Cardiac muscle cell (in vitro differentiated cells and primary cell): ENCODE measurements at regions not wholly inside any gene's neighbourhood (a gene's known extent, or its start where the extent isn't known, plus 50 kb on each side); places are given as distances from the start of the nearest gene placed in this dataset.
"Not testable (repeated sequence)": the region's sequence is repeated elsewhere in the genome, so short reads cannot be mapped to it uniquely, and the experiment has no call there.

Experiments used
- DNase-seq, 2 donors: peaks; one replicate each; pipeline versions ENCODE4 v3.0.0 to v3.0.0-alpha.2; 2010 to 2017; ENCODE audit warnings: low read depth in 1 of 2, low spot score in 1 of 2
- H3K27ac ChIP-seq: fragments of 200-600 bp; sonication (generic); 2 replicates; pipeline ENCODE4 v1.5.1; 2016
- H3K27me3 ChIP-seq: fragments of 200-600 bp; sonication (generic); 2 replicates; pipeline ENCODE4 v1.6.0; 2016; ENCODE audit warnings: control low read depth
- H3K36me3 ChIP-seq: fragments of 200-600 bp; sonication (generic); 2 replicates; pipeline ENCODE4 v1.5.1; 2016; ENCODE audit warnings: control low read depth
- H3K4me1 ChIP-seq: fragments of 200-600 bp; sonication (generic); 2 replicates; pipeline ENCODE4 v1.8.1; 2017; ENCODE audit warnings: low read depth, mild to moderate bottlenecking, mixed run types
- H3K4me3 ChIP-seq: fragments of 200-600 bp; sonication (generic); 2 replicates; pipeline ENCODE4 v1.5.1; 2016; ENCODE audit warnings: mild to moderate bottlenecking
- H3K9me3 ChIP-seq: fragments of 200-600 bp; sonication (generic); 2 replicates; pipeline ENCODE4 v1.5.1; 2017; ENCODE audit warnings: low read depth, mild to moderate bottlenecking, control low read depth
- TF ChIP-seq, protein P1 (sequence below): IDR thresholded peaks from 2 replicates; pipeline ENCODE4 v1.5.1; 2012; ENCODE audit warnings: low read depth, mild to moderate bottlenecking, low read length

DNA sequence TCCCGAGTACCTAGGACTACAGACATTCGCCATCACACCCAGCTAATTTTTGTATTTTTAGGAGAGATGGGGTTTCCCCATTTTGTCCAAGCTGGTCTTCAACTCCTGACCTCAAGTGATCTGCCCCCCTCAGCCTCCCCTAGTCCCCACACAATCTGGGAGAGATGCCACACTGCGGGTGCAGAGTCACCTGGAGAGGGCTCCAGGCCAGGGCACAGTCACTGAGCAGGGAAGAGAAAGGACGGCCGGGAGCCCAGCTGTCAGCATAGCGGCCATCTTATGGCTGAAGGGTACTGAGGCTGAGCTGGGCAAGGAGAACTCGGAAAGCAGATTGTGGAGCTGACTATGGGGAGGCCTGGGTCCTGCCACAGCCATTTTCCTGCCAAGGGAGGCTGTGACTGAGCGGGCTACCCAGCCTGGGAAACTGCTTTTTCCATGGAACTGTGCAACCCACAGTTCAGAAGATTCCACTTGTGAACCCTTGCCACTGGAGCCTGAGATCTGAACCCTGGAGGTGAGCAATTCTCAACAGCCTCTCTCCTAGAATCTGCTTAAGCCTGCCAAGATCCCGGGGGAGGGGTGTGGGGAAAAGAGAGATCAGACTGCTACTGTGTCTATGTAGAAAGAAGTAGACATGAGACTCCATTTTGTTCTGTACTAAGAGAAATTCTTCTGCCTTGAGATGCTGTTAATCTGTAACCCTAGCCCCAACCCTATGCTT lies 109.2 kb downstream of the ZNF486 start:
- Histone ChIP-seq H3K4me3 (no peak overlapping the region), H3K27ac (no peak overlapping the region)
- no peak for DNase-seq

DNA sequence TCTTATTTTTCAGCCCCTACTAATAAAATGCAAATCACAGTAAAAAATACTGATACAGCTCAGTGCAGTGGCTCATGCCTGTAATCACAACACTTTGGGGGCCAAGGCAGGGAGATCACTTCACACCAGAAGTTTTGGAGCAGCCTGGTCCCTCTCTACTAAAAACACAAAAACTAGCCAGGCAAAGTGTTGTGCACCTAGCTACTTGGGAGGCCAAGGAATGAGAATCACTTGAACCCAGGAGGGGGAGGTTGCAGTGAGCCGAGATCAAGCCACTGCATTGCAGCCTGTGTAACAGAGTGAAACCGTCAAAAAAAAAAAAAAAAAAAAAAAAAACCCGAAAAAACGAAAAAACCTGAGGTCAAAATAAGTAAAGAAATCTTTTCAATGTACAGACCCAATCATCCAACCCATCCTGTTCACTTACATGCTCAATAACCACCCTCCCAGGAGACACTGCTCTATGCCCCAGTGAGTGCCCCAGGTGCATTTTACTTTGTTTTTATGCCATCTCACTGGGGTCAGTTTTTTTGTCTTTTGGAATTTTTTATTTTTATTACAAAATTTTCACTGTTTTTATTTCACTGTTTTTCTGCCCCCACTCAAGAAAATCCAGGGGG lies 107.0 kb downstream of the ZNF486 start:
- TF ChIP-seq, protein P1, sequence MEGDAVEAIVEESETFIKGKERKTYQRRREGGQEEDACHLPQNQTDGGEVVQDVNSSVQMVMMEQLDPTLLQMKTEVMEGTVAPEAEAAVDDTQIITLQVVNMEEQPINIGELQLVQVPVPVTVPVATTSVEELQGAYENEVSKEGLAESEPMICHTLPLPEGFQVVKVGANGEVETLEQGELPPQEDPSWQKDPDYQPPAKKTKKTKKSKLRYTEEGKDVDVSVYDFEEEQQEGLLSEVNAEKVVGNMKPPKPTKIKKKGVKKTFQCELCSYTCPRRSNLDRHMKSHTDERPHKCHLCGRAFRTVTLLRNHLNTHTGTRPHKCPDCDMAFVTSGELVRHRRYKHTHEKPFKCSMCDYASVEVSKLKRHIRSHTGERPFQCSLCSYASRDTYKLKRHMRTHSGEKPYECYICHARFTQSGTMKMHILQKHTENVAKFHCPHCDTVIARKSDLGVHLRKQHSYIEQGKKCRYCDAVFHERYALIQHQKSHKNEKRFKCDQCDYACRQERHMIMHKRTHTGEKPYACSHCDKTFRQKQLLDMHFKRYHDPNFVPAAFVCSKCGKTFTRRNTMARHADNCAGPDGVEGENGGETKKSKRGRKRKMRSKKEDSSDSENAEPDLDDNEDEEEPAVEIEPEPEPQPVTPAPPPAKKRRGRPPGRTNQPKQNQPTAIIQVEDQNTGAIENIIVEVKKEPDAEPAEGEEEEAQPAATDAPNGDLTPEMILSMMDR, result no peak
- no peaks in the 10 kb centered on the region for H3K27me3 ChIP-seq

More for the DNA sequence above, 109.2 kb downstream of the ZNF486 start:
- TF ChIP-seq, protein P1, result no peak
- Histone ChIP-seq H3K9me3 (no peaks in the 10 kb centered on the region), H3K27me3 (no peaks in the 10 kb centered on the region), H3K36me3 (no peaks in the 10 kb centered on the region), H3K4me1 (no peaks in the 10 kb centered on the region)

DNA sequence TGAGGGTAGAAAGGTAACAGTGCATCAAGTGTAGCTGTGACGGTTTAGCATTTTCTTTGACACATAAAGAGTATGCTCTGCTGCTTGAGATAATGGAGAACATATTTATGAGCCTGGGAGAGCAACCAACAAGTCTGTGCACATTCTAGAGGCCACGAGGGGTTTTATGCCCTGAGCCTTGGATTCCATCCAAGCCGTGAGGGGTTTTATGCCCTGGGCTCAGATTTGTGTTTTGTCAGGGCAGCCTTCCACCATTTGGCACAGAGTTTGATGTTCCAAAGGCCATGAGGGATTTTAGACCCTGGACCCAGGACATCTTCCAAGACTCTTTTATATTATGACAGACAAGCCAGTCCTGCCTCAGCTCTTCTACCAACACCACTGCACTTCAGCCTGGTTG lies 106.4 kb downstream of the ZNF486 start:
- Histone ChIP-seq H3K9me3 (no peaks in the 10 kb centered on the region), H3K4me1 (no peaks in the 10 kb centered on the region), H3K27me3 (no peaks in the 10 kb centered on the region), H3K27ac (no peak overlapping the region), H3K36me3 (no peaks in the 10 kb centered on the region), H3K4me3 (no peak overlapping the region)
- no peak for DNase-seq
- TF ChIP-seq, protein P1, result no peak

More for the DNA sequence above, 107.0 kb downstream of the ZNF486 start:
- Histone ChIP-seq H3K4me1 (no peaks in the 10 kb centered on the region), H3K9me3 (no peaks in the 10 kb centered on the region), H3K36me3 (no peaks in the 10 kb centered on the region), H3K27ac (no peak overlapping the region), H3K4me3 (no peak overlapping the region)
- DNase-seq, result no peak

DNA sequence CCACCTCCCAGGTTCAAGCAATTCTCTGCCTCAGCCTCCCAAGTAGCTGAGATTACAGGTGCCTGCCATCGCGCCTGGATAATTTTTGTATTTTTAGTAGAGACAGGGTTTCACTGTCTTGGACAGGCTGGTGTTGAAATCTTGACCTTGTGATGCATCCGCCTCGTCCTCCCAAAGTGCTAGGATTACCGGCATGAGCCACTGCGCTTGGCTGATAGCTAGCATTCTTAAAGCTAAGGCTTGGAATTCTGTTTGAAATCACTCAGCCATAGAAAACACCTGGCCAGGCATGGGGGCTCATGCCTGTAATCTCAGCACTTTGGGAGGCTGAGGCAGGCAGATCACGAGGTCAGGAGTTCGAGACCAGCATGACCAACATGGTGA lies 105.6 kb downstream of the ZNF486 start:
- H3K9me3 ChIP-seq, H3K36me3 ChIP-seq, H3K27me3 ChIP-seq, H3K4me1 ChIP-seq, DNase-seq, H3K4me3 ChIP-seq, H3K27ac ChIP-seq: not testable (repeated sequence)

DNA sequence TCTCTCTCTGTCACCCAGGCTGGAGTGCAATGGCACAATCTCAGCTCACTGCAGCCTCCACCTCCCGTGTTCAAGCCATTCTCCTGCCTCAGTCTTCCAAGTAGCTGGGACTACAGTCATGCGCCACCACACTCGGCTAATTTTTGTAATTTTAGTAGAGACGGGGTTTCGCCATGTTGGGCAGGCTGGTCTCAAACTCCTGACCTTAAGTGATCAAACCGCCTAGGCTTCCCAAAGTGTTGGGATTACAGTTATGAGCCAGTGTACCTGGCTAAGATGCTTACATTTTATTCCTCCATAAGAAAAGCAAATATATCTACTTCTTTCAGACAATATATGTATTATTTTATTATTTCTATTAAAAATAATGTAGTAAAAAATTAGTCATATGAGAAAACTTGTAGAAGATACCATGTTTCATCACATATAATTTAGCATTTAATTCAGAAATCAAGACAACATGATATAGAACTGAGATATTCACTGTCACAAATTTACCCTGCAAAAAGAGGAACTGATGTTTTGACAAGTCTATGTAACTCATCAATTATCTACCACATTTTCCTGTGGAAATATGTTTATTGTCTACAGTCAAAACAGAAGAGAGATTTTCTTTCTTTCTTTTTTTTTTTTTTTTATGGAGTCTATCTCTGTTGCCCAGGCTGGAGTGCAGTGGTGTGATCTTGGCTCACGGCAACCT lies 105.1 kb downstream of the ZNF486 start:
- H3K36me3 ChIP-seq, H3K9me3 ChIP-seq: not testable (repeated sequence)

DNA sequence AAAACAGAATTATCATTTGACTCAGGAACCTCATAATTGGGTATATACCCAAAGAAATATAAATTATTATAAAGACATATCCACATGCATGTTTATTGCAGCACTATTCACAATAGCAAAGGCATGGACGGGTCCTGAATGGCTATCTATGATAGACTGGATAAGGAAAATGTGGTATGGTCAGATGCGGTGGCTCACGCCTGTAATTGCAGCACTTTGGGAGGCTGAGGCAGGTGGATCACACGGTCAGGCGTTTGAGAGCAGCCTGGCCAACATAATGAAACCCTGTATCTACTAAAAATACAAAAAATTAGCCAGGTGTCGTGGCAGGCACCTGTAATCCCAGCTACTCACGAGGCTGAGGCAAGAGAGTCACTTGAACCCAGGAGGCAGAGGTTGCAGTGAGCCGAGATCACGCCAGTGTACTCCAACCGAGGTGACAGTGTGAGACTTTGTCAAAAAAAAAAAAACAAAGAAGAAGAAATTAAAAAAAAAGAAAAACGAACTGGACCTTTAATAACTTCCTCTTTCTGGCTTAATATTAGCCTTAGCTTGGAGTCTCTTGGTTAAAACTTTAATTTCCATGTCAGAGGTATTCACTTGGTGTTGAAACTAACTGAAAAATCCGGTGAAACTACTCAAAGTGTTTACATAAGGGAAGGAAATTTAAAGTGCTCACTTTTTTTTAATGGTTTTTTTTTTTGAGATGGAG lies 104.4 kb downstream of the ZNF486 start:
- Histone ChIP-seq H3K27ac (no peak overlapping the region), H3K9me3 (no peaks in the 10 kb centered on the region), H3K4me3 (no peak overlapping the region), H3K36me3 (no peaks in the 10 kb centered on the region), H3K4me1 (no peaks in the 10 kb centered on the region), H3K27me3 (no peaks in the 10 kb centered on the region)
- TF ChIP-seq, protein P1, result no peak
- DNase-seq, result no peak

More for the DNA sequence above, 105.1 kb downstream of the ZNF486 start:
- H3K27me3 ChIP-seq, DNase-seq, H3K4me3 ChIP-seq, H3K4me1 ChIP-seq, H3K27ac ChIP-seq: not testable (repeated sequence)
